SK-N-SH (cell line): ENCODE measurements at regions not wholly inside any gene's neighbourhood (a gene's known extent, or its start where the extent isn't known, plus 50 kb on each side); places are given as distances from the start of the nearest gene placed in this dataset.

ENCODE experiments used
- CTCF ChIA-PET: fragments of 300-600, 350-600 bp; formaldehyde crosslinking; extraction: SDS; loops from one replicate; lab custom pipeline; 2021; lab: Yijun Ruan, JAX
- POLR2A ChIA-PET: fragments of 350-600 bp; sonication (Branson Sonifier 250); formaldehyde crosslinking; extraction: SDS; loops from one replicate; lab custom pipeline; 2020; ENCODE audit warnings: antibody characterized with exemption, inconsistent platforms; lab: Yijun Ruan, JAX
- DNase-seq: peaks from one replicate; pipeline ENCODE4 v3.0.0; 2012
- H2AFZ ChIP-seq: fragments of 200-600 bp; sonication (generic); 2 replicates; pipeline ENCODE4 v1.8.1; 2016; ENCODE audit warnings: antibody characterized with exemption, mild to moderate bottlenecking, low read depth
- H3F3A ChIP-seq: fragments of 200-600 bp; sonication (generic); replicated peaks from 2 replicates; pipeline ENCODE3; 2016; ENCODE audit warnings: antibody characterized with exemption, mild to moderate bottlenecking; ENCODE audit not compliant: insufficient read depth
- H3K27ac ChIP-seq, 2 experiments: fragments of 200-500 bp in 1 of 2; fragments of 200-600 bp in 1 of 2; sonication (Bioruptor generic) in 1 of 2; sonication (generic), shearing (Covaris generic) in 1 of 2; 2 replicates each; pipeline versions ENCODE4 v1.5.1 to v1.6.1; 2014 to 2016; ENCODE audit warnings: low read depth in 2 of 2, inconsistent platforms in 1 of 2, low read length in 1 of 2, mild to moderate bottlenecking in 1 of 2, mixed read lengths in 1 of 2
- H3K27me3 ChIP-seq: fragments of 200-600 bp; sonication (generic), shearing (Covaris generic); 2 replicates; pipeline ENCODE4 v1.6.1; 2016; ENCODE audit warnings: mixed run types; ENCODE audit not compliant: insufficient read depth
- H3K36me3 ChIP-seq, 2 experiments: fragments of 200-500 bp in 1 of 2; fragments of 200-600 bp in 1 of 2; sonication (Bioruptor generic) in 1 of 2; sonication (generic) in 1 of 2; replicated peaks in 1 of 2; 2 replicates each; pipeline versions ENCODE3 to v1.5.1; 2014 to 2016; ENCODE audit warnings: low read length in 1 of 2, mild to moderate bottlenecking in 1 of 2; ENCODE audit not compliant: insufficient read depth in 2 of 2, control insufficient read depth in 1 of 2
- H3K4me1 ChIP-seq, 2 experiments: fragments of 200-500 bp in 1 of 2; fragments of 200-600 bp in 1 of 2; sonication (Bioruptor generic) in 1 of 2; sonication (generic), shearing (Covaris generic) in 1 of 2; 2 replicates each; pipeline versions ENCODE4 v1.5.1 to v1.6.1; 2014 to 2016; ENCODE audit warnings: low read depth in 1 of 2, low read length in 1 of 2, mixed run types in 1 of 2; ENCODE audit not compliant: insufficient read depth in 2 of 2, control insufficient read depth in 1 of 2
- H3K4me2 ChIP-seq: fragments of 200-600 bp; sonication (generic), shearing (Covaris generic); 2 replicates; pipeline ENCODE4 v1.6.1; 2017; ENCODE audit warnings: mixed run types
- H3K4me3 ChIP-seq, 2 experiments: fragments of 200-500 bp in 1 of 2; fragments of 200-600 bp in 1 of 2; sonication (Bioruptor generic) in 1 of 2; sonication (generic), shearing (Covaris generic) in 1 of 2; 2 replicates each; pipeline versions ENCODE4 v1.5.1 to v1.8.1; 2014 to 2016; ENCODE audit warnings: low read depth in 2 of 2, inconsistent platforms in 1 of 2, low read length in 1 of 2, mild to moderate bottlenecking in 1 of 2, mixed read lengths in 1 of 2, moderate library complexity in 1 of 2
- H3K79me2 ChIP-seq: fragments of 200-600 bp; sonication (generic); 2 replicates; pipeline ENCODE4 v1.8.1; 2017; ENCODE audit warnings: mild to moderate bottlenecking; ENCODE audit not compliant: insufficient read depth
- H3K9ac ChIP-seq: fragments of 200-600 bp; sonication (generic); 2 replicates; pipeline ENCODE4 v1.6.1; 2017; ENCODE audit warnings: mixed run types
- H3K9me2 ChIP-seq: fragments of 200-600 bp; sonication (generic); 2 replicates; pipeline ENCODE4 v1.6.1; 2017; ENCODE audit warnings: mixed run types
- H3K9me3 ChIP-seq: fragments of 200-600 bp; sonication (generic); 2 replicates; pipeline ENCODE4 v1.6.1; 2017; ENCODE audit warnings: mixed run types, mild to moderate bottlenecking, moderate library complexity
- H4K20me1 ChIP-seq: fragments of 200-600 bp; sonication (generic); 2 replicates; pipeline ENCODE4 v1.6.1; 2017; ENCODE audit warnings: mild to moderate bottlenecking, mixed run types; ENCODE audit not compliant: insufficient read depth
- CHD2 ChIP-seq: fragments of 150-350 bp; IDR thresholded peaks from 2 replicates; pipeline ENCODE4 v1.6.1; 2018; ENCODE audit warnings: low read length; ENCODE audit not compliant: partially characterized antibody
- CTCF ChIP-seq: fragments of 200-600 bp; sonication (generic); IDR thresholded peaks from 2 replicates; pipeline ENCODE4 v1.6.1; 2017; ENCODE audit warnings: antibody characterized with exemption, mild to moderate bottlenecking, moderate library complexity
- FOXJ3 ChIP-seq: sonication (generic); formaldehyde crosslinking; IDR thresholded peaks from 2 replicates; pipeline ENCODE4 v1.5.1; 2020; ENCODE audit warnings: mild to moderate bottlenecking, missing genetic modification reagents
- FOXM1 ChIP-seq: IDR thresholded peaks from 2 replicates; pipeline ENCODE4 v1.4.0; 2012; ENCODE audit warnings: low read depth, mild to moderate bottlenecking
- GABPA ChIP-seq: IDR thresholded peaks from 2 replicates; pipeline ENCODE4 v1.4.0; 2012; ENCODE audit warnings: low read depth, mild to moderate bottlenecking
- GATA2 ChIP-seq: sonication (generic); formaldehyde crosslinking; IDR thresholded peaks from 2 replicates; pipeline ENCODE4 v1.5.0; 2020; ENCODE audit warnings: mild to moderate bottlenecking, missing genetic modification reagents
- JUND ChIP-seq: IDR thresholded peaks from 2 replicates; pipeline ENCODE4 v1.4.0; 2012
- MXI1 ChIP-seq: IDR thresholded peaks from 2 replicates; pipeline ENCODE4 v1.6.1; 2012; ENCODE audit warnings: mild to moderate bottlenecking, low read depth, low read length, improper control_type of control experiment
- NFIC ChIP-seq: IDR thresholded peaks from 2 replicates; pipeline ENCODE4 v1.4.0; 2012; ENCODE audit warnings: borderline replicate concordance
- NRF1 ChIP-seq: IDR thresholded peaks from 2 replicates; pipeline ENCODE4 v1.6.1; 2012; ENCODE audit warnings: low read depth, mild to moderate bottlenecking, low read length
- PBX3 ChIP-seq: IDR thresholded peaks from 2 replicates; pipeline ENCODE4; 2012
- POLR2AphosphoS5 ChIP-seq: IDR thresholded peaks from 2 replicates; pipeline ENCODE4 v1.6.1; 2012; ENCODE audit warnings: low read depth, low read length
- REST ChIP-seq: IDR thresholded peaks from 2 replicates; pipeline ENCODE4 v1.6.1; 2012; ENCODE audit warnings: mild to moderate bottlenecking, low read depth, low read length, moderate library complexity
- RXRA ChIP-seq: IDR thresholded peaks from 2 replicates; pipeline ENCODE4 v1.4.0; 2012; ENCODE audit warnings: low read depth, mild to moderate bottlenecking, borderline replicate concordance
- SIN3A ChIP-seq: IDR thresholded peaks from 2 replicates; pipeline ENCODE4 v1.6.1; 2012; ENCODE audit warnings: low read depth, mild to moderate bottlenecking, low read length, moderate library complexity, borderline replicate concordance
- SMC3 ChIP-seq: IDR thresholded peaks from 2 replicates; pipeline ENCODE4 v1.6.1; 2012; ENCODE audit warnings: low read depth, low read length, improper control_type of control experiment
- TAF1 ChIP-seq: IDR thresholded peaks from 2 replicates; pipeline ENCODE4 v1.6.1; 2012; ENCODE audit warnings: low read depth, mild to moderate bottlenecking, low read length, moderate library complexity, borderline replicate concordance
- TCF12 ChIP-seq: IDR thresholded peaks from 2 replicates; pipeline ENCODE4 v1.4.0; 2012
- USF2 ChIP-seq: fragments of 150-350 bp; IDR thresholded peaks from 2 replicates; pipeline ENCODE4 v1.6.1; 2017; ENCODE audit warnings: antibody characterized with exemption, low read length, low read depth, borderline replicate concordance
- YY1 ChIP-seq: IDR thresholded peaks from 2 replicates; pipeline ENCODE4 v1.4.0; 2012; ENCODE audit warnings: low read depth, mild to moderate bottlenecking
- WGBS: methylation state at CpG from one replicate; pipeline ENCODE4 v1.1.6; 2017; ENCODE audit warnings: low lambda C conversion rate; 5-methylcytosine and 5-hydroxymethylcytosine counted together

- no peaks in the 10 kb centered on the region for H4K20me1 ChIP-seq
- no peak overlapping the region for H3K4me2 ChIP-seq
- no peak overlapping the region for H3K27ac ChIP-seq
- H2AFZ ChIP-seq = no peak overlapping the region
- H3K27me3 ChIP-seq = no peaks in the 10 kb centered on the region
- ChIA-PET CTCF (no interaction called here), POLR2A (no interaction called here)
- no peak for DNase-seq
- no peaks in the 10 kb centered on the region for H3K36me3 ChIP-seq
- H3K9ac ChIP-seq = no peak overlapping the region
- H3K4me1 ChIP-seq = no peaks in the 10 kb centered on the region
- TF ChIP-seq TAF1 = no peak
- TF ChIP-seq RXRA = no peak
- no peak for TF ChIP-seq TCF12
- TF ChIP-seq SIN3A = no peak
- no peak for TF ChIP-seq REST
- no peak for TF ChIP-seq CHD2
- TF ChIP-seq POLR2AphosphoS5 = no peak
- TF ChIP-seq USF2 = no peak
- TF ChIP-seq SMC3 = no peak
- no peak for TF ChIP-seq JUND
- no peak overlapping the region for H3K4me3 ChIP-seq
- no peaks in the 10 kb centered on the region for H3K79me2 ChIP-seq
- H3K9me3 ChIP-seq = no peaks in the 10 kb centered on the region
- no peaks in the 10 kb centered on the region for H3F3A ChIP-seq
- no peaks in the 10 kb centered on the region for H3K9me2 ChIP-seq
These were observed 544.4 kb downstream of the DIPK2A start for GRCh38 chr3:144516026-144516425.

GRCh38 chr3:144516589-144516988 lies 545.0 kb downstream of the DIPK2A start:
- Histone ChIP-seq H2AFZ (no peak overlapping the region), H3K4me1 (no peaks in the 10 kb centered on the region), H3K9me2 (no peaks in the 10 kb centered on the region), H3K27ac (no peak overlapping the region), H3K4me3 (no peak overlapping the region), H3K9ac (no peak overlapping the region), H3K4me2 (no peak overlapping the region), H3K79me2 (no peaks in the 10 kb centered on the region), H3K27me3 (no peaks in the 10 kb centered on the region), H3F3A (no peaks in the 10 kb centered on the region), H4K20me1 (no peaks in the 10 kb centered on the region), H3K9me3 (no peaks in the 10 kb centered on the region), H3K36me3 (no peaks in the 10 kb centered on the region)
- WGBS = 0% methylated on average over 1 of the region's 1 CpG
- DNase-seq = no peak
- CTCF ChIA-PET = no interaction called here
- POLR2A ChIA-PET = no interaction called here
- TF ChIP-seq CTCF (no peak), CHD2 (no peak), NFIC (no peak), USF2 (no peak), GABPA (no peak), SIN3A (no peak), YY1 (no peak), TCF12 (no peak), NRF1 (no peak), GATA2 (no peak), MXI1 (no peak), POLR2AphosphoS5 (no peak), FOXM1 (no peak), FOXJ3 (CRISPR knock-in tag) (no peak), PBX3 (no peak)
